Stimulated activated CD8-positive, alpha-beta memory T cell treated with anti-CD3 and anti-CD28 coated beads, Interleukin-7, amount 100 ng/mL, for 48 hours (primary cell): ENCODE measurements at regions not wholly inside any gene's neighbourhood (a gene's known extent, or its start where the extent isn't known, plus 50 kb on each side); places are given as distances from the start of the nearest gene placed in this dataset.

Experiments
- DNase-seq, 2 donors: peaks; one replicate each; pipeline ENCODE4 v3.0.0-alpha.2; 2020; ENCODE audit warnings: low read depth in 1 of 2; ENCODE audit errors: extremely low read depth in 1 of 2

GRCh38 chr1:208821939-208822338, 577.8 kb upstream of the PLXNA2 start:
- no peak for DNase-seq

DNA sequence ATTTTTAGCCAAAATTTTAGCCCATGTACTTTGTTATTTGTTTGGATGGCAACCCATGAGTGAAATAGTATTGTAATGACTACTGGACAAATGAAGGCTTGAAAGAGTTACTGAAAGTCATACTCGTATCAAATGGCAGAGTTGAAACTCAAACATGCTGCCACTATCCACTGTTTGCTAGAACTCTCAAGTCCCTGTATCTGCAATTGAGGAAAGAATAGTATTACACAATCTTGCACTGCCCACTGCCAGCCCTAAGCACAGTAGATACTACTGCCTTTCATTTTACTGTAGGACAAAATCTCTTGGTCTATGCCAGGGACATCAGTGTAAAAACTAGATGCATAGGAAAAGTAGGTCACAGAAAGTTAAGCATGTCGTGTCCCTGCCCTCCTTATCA, 581.1 kb upstream of the PLXNA2 start:
- no peak for DNase-seq

DNA sequence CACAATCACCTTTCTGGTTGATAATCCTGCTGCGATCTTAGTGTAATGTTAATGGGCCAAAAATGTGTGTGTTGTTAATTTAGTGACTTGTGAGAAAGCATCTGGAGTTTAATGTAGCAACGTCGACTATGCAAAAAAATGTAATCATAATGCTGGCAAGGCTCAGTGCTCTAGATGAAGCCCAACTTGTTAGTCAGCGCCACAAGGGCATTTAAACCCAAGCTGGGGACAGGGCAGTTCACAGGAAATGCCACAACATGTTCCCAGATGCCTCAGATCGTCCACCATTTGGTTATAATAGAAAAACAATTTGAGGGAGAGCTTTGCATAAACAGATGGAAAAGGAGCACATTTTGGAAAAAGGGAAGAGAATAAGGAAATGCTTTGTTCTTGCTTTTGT, 585.4 kb upstream of the PLXNA2 start:
- DNase-seq, result no peak

DNA sequence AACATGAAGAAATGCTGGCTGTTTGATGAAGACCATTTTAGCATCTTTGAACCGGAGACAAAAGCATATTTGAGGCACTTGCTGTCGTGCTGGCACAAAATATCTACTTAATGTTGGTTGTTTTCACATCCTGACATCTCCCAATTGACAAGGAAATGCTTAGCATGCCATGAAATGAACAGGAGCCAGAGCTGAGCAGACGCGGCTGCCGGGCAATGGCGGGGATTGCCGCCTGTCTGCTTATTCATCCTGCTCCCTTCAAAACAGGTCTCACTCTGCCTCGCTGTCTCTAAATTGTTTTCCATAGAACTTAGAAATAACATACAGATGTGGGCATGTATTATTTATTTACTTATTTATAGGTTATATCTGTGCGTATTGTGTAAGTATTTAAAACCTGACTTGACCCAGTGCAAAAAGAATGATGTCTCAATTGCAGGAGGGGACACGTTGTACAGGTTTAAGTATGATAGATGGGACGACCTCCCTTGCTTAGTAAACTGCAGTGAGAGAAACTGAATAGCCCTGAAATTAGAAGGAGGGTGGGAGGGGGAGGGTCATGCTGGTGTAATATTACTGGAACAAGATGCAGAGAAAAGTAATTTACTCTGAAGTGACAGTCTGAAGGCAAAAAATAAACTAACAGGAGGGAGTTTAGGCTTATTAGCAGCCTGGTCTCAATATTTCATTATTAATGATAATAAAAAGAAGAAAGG, 590.4 kb upstream of the PLXNA2 start:
- no peak for DNase-seq

DNA sequence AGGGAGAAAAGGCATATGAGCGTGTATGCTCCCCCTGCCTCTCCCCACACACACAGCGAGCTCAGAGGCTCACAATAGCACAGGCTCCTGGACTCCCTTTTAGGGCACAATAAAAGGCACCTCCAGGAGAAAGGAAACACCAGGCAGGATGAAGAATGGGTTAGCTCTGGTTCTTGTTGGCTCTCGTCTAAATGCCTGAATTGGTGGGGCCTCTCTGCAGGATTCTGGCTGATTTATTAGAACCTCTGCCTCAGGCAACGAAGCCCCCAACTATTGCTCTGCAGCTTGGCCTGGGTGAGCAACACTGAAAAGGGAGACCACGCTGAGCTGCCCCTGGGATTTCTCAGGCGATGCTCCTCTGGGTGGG, 590.9 kb upstream of the PLXNA2 start:
- no peak for DNase-seq

- DNase-seq, result no peak
Observed at GRCh38 chr1:208835781-208836180, 591.6 kb upstream of the PLXNA2 start.

DNA sequence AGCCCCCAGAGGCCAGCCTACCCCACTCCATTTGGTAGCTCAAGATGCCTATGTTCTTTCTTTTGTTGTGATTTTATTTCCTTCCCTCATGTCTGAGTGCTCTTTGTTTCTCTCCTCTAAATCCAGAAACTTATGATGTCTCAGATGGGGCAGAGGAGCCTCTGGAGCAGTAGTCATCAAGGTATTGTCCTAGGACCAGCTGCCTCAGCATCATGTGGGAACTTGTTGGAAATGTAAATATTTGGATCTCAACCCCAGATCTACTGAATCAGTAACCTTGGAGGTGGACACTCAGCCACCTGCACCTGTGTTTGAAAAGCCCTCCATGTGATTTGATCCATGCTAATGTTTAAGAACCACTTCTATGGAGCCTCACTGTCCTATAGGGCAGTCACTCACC, 593.1 kb upstream of the PLXNA2 start:
- DNase-seq, result no peak

GRCh38 chr1:208841436-208841835, 597.3 kb upstream of the PLXNA2 start:
- no peak for DNase-seq

DNA sequence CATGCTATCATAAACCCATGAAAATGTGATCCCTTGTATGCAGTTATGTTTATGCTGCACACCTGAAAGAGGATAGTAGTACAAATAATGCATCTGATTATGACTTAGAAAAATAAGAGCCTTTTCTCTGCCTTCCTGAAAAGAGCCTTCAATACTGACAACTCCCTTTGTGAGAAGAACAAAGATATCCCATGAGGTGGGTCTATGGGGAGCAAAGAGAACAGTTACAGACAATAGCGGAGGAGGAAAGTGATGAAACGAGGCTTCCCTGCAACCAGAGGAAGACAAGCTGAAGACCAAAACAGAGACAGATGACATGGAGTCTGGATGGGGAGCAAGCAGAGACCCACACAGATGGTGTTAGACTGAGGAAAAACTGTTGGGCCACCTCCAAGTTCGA, 598.3 kb upstream of the PLXNA2 start:
- DNase-seq, result no peak

DNA sequence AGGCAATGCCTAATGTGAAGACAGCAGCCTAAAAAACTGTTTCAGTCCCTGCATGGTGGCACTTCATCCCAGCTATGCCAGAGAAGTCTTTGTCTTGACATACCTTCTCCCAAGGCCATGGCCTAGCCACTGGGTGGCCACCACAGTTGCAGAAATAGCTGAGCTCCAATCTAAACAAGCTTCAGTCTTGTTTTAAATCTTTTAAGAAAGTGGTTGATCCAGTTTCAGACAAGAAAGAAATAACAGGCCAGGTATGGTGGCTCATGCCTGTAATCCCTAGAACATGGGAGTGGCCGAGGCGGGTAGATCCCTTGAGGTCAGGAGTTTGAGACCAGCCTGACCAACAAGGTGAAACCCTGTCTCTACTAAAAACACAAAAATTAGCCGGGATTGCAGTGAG, 600.0 kb upstream of the PLXNA2 start:
- no peak for DNase-seq

DNA sequence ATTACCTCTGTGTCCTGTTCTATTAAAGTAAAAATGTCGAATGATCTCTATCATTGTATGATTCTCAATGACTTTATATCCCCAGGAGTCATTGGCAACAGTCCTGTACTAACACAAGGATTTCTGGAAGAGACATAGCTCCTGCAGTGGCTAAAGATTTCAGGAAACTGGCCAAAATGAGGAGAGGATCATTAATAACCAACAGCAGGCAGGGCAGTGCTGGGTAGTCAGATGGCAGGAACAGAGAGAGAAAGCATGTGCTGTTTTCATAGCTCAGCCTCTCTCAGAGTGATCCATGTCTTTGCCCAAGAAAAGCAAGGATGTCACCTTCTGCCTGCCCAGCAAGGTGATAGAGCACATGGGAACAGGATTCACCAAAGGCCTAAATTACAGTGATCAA, 604.7 kb upstream of the PLXNA2 start:
- DNase-seq, result no peak

- DNase-seq, result no peak
Observed at GRCh38 chr1:208850442-208850841, 606.3 kb upstream of the PLXNA2 start.

DNA sequence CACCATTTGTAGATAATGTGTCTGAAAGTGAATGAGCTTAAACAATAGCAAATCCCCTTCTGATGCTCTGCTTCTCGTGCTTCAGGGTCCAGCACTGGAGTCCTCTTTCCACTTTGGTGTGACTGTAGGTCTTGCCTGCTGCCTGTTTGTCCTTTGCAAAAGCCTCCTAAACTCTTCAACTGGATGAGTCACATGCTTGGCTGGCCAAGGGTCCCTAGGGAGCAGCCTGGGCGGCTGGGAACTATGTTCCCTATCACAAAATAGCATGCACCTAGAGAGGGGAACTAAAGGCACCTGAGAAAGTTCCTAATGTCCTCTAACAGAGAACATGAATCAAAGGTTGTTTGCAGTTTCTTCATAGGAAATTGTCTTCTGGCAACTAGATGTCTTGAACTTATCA, 607.2 kb upstream of the PLXNA2 start:
- DNase-seq, result no peak

DNA sequence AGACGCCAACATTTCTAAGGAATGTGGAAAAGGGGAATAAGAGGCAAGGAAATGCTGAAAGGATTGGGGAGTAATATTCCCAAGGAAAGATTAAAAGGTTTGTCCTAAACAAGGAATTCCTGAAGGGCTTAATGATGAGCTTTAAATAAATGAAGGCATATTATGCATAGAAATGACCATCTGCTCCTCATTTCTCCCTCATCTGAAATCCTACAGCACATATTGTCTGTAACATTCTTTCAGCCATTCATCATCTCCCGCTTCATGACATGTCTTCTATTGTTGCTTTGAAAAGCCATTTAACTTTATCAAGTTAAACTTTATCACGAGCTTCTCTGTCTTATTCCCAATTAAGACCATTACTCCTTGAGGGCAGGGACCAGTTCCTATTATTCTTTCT, 608.7 kb upstream of the PLXNA2 start:
- DNase-seq, result no peak

GRCh38 chr1:208855403-208855802, 611.2 kb upstream of the PLXNA2 start:
- DNase-seq, result no peak

- DNase-seq, result no peak
Observed at GRCh38 chr1:208857465-208857864, 613.3 kb upstream of the PLXNA2 start.

- no peak for DNase-seq
Observed at GRCh38 chr1:208858738-208859137, 614.6 kb upstream of the PLXNA2 start.

DNA sequence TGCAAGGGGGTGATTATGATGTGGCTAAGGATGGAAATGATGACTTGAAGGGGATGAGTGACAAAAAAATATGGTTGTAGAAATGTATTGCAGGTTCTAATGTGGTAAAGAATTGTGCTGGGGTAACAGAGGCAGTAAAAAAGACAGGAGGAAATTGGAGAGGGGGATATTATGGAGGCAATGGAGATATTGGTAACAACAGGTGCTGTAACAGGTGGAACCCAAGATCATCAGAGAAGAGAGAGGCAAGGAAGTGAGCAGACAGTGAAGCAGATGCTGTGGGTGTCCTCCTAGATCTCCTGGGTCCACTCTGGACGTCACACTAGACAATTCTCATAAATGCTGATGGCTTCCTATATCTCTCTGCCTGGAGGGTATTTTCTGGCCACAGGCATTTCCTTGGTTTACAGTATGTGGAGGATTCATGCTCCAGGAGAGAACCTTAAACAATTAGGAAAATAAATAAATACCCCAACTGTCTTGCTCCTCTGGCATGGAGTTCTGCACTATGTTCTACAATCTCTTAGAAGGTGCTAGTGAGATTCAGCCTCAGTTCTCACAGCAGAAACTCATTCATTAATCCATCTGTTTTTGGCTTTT, 620.3 kb upstream of the PLXNA2 start:
- DNase-seq, result no peak

DNA sequence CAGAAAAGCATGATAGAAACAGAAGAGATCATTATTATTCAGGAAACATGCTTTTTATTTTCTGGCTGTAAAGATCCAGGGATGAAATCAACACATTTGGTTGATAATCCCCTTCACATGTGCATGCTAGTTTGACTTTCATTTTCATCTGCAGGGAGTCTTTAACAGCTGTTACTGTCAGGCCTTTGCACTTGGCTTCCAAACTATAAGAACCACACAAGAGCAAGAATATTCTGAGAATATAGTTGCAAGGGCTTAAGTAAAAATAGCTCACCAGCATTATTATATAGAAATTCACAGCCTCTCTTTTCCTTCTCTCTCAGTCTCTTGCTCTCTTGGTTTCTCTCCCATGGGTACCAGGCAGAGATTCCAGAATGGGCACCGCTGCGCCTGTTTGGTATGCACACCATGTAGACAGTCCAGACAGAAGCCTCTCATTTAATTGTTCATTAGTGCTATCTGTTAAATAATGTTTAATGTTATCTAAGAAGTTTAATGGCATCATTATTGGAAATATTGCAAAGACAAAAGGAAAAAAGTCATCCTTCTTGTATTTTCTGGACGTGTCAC, 622.3 kb upstream of the PLXNA2 start:
- no peak for DNase-seq

DNA sequence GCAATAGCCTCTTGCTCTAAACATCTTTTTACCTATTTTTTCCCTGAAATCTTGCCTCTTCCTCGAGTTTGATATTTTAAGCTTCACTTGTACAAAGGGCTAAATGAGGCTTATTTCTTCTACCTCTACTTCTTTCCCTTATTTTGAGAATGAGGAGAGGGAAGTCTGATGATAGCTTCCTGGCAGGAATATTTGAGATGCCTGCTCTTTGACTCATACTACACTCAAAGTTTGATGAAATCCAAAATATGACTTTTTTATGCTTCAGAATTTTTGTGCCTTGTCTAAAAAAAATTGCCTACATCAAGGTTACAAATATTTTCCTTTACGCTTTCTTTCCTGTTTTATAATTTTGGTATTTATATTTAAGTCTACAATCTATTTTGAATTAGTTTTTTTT, 624.4 kb upstream of the PLXNA2 start:
- no peak for DNase-seq

DNA sequence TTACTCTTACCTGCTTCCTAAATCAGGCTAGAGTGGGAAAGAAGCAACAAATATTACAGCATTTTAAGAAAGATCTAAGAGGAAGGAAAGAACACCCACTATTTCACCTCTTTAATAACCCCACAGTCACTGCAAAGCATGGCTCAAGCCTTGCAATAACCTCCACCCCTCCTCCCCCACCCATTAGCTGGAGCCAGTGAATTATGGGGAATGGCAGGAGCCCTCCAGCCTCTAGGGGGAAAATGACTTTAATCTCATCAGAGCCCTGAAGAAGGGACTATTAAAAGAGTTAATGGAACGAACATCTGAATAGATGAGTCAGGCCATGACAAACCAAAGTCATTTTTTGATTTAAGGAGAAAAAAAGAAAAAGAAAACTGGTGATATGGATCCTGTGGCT, 630.7 kb upstream of the PLXNA2 start:
- DNase-seq, result no peak

DNA sequence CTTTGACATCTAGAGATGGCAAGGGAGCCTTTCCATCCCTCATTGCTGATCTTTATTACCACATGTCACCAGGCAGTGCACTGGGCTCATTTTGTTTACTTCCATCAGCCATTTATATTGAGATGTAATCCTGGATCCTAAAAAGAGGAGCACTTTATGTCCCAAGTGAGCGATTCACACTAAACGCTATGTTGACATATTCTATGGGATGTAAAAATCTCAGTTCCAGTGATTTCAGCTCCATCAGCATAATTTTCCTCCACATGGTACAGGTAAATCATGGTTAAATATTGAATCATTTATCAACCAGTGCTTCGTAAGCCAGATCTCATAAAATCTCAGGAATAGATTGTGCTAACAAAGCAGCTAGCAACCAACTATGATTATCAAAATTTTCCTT, 634.8 kb upstream of the PLXNA2 start:
- DNase-seq, result no peak
